ENCODE measurements at regions not wholly inside any gene's neighbourhood (a gene's known extent, or its start where the extent isn't known, plus 50 kb on each side); places are given as distances from the start of the nearest gene placed in this dataset.

GRCh38 chr2:19776941-19777514 lies 124.8 kb downstream of the TTC32 start:
- no peak for TF ChIP-seq CTCF (conservative IDR thresholded peaks at IDR 0.05; ENCODE audit: control insufficient read depth, insufficient read depth, low read depth, low read length)
- DNase-seq (ENCODE audit: low read depth), result no peak
- H3K4me3 ChIP-seq (ENCODE audit: control insufficient read depth, low read depth, low read length), result no peak overlapping the region

- peak; percentile 73 for DNase-seq (ENCODE audit: low read depth)
- no peak for TF ChIP-seq CTCF (conservative IDR thresholded peaks at IDR 0.05; ENCODE audit: control insufficient read depth, insufficient read depth, low read depth, low read length)
- H3K4me3 ChIP-seq (ENCODE audit: control insufficient read depth, low read depth, low read length), result no peak overlapping the region
Measured at GRCh38 chr2:19775838-19776237, 125.9 kb downstream of the TTC32 start.

- TF ChIP-seq CTCF (conservative IDR thresholded peaks at IDR 0.05; ENCODE audit: control insufficient read depth, insufficient read depth, low read depth, low read length), result no peak
- DNase-seq (ENCODE audit: low read depth), result no peak
- H3K4me3 ChIP-seq (ENCODE audit: control insufficient read depth, low read depth, low read length), result no peak overlapping the region
Measured at GRCh38 chr2:19775315-19775714, 126.5 kb downstream of the TTC32 start.

GRCh38 chr2:19774805-19775176 lies 127.0 kb downstream of the TTC32 start:
- no peak for DNase-seq (ENCODE audit: low read depth)
- no peak overlapping the region for H3K4me3 ChIP-seq (ENCODE audit: control insufficient read depth, low read depth, low read length)
- TF ChIP-seq CTCF (conservative IDR thresholded peaks at IDR 0.05; ENCODE audit: control insufficient read depth, insufficient read depth, low read depth, low read length), result no peak

- no peak overlapping the region for H3K4me3 ChIP-seq (ENCODE audit: control insufficient read depth, low read depth, low read length)
- no peak for DNase-seq (ENCODE audit: low read depth)
- TF ChIP-seq CTCF (conservative IDR thresholded peaks at IDR 0.05; ENCODE audit: control insufficient read depth, insufficient read depth, low read depth, low read length), result no peak
Measured at GRCh38 chr2:19772981-19773380, 128.8 kb downstream of the TTC32 start.

- H3K4me3 ChIP-seq (ENCODE audit: control insufficient read depth, low read depth, low read length), result no peak overlapping the region
- TF ChIP-seq CTCF (conservative IDR thresholded peaks at IDR 0.05; ENCODE audit: control insufficient read depth, insufficient read depth, low read depth, low read length), result peak; percentile 43
- peak; percentile 42 for DNase-seq (ENCODE audit: low read depth)
Measured at GRCh38 chr2:19769513-19769912, 132.3 kb downstream of the TTC32 start.

GRCh38 chr2:19767899-19768298 lies 133.9 kb downstream of the TTC32 start:
- no peak overlapping the region for H3K4me3 ChIP-seq (ENCODE audit: control insufficient read depth, low read depth, low read length)
- DNase-seq (ENCODE audit: low read depth), result no peak
- TF ChIP-seq CTCF (conservative IDR thresholded peaks at IDR 0.05; ENCODE audit: control insufficient read depth, insufficient read depth, low read depth, low read length), result no peak
